ENCODE measurements at regions not wholly inside any gene's neighbourhood (a gene's known extent, or its start where the extent isn't known, plus 50 kb on each side); places are given as distances from the start of the nearest gene placed in this dataset.

DNA sequence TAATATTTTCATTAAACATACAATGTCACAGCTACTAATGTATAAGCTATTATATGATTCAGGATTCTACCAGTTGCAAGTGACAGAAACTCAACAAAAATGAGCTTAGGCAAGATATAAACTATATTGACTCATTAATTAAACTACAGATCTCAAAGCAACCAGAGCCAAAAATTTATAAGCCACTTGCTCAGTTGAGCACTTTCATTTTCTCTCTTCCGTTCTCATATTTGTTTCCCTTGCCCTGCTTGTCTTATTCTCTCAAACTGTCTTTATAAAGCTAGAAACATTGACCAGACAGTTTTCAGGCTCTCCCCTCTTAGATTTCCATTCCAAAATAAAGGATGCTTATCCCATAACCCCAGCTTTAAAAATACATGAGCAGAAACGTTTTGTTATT, 60.2 kb upstream of the DGKB start:
- DNase-seq, result no peak

DNA sequence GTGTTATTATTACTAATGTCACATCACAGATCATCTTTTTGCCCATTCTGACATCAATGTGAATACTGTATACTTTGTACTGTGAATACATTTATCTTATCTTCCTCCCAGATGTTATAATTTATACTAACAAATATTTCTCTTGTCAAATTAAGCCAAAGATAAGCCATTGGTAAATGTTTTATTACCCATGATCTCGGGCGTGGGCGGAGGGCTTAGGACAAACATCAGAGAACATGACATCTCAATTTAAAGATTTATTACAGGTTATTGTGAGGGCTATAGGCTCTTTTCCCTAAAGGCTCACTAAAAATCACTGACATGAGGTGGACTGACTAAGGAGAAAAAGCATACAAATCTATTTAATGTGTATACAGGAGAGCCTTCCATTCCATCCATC, 58.2 kb upstream of the DGKB start:
- no peak for DNase-seq

DNA sequence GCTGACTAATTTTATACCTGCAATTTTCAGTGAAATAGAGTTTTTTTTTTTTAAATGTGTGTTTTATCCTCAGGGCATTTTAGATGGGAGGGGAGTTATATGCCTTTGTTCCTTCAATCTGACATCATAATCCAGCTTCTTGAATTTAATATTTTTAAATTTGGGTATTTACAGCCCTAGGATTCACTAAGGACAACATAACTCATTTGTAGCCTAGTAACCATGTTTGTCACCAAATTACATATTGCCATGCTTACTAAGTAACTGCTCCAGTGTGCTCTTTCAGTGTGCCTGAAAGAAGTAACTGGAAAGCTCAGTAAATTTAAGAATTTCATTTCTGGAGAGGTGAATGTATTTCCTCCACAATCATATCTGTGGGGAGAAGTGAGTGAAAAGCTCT, 56.8 kb upstream of the DGKB start:
- no peak for DNase-seq

DNA sequence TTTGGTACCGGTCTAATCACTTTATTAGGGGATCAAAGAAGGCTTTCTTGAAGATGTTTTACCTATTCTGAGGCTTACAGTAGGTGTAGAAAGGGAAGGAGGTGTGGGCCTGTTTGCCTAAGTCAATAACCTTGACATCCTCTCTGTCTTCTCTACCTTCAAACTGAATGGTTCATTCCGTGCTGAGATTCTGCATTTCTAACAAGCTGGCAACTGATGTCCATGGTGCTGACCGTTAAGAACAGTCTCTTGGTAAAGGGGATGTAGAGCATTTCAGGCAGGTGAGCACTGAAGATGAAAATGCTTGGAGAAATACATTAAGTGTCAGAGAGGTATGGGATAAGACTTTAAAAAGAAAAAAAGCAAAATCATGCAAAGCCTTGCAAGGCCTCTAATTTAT, 51.5 kb upstream of the DGKB start:
- DNase-seq, result no peak

Measured in NCI-H1105 (cell line).